Mesenchymal stem cell (in vitro differentiated cells and primary cell): ENCODE measurements at regions not wholly inside any gene's neighbourhood (a gene's known extent, or its start where the extent isn't known, plus 50 kb on each side); places are given as distances from the start of the nearest gene placed in this dataset.

ENCODE experiments used
- DNase-seq: peaks from one replicate; pipeline ENCODE4 v3.0.0-alpha.2; 2013
- H2AFZ ChIP-seq: one replicate; pipeline ENCODE4 v1.6.1; 2013; ENCODE audit warnings: low read depth, mild to moderate bottlenecking, control low read depth, inconsistent platforms, low read length, moderate library complexity
- H2AK5ac ChIP-seq: 2 replicates; pipeline ENCODE4 v1.6.1; 2013; ENCODE audit warnings: low read length, moderate library complexity, mild to moderate bottlenecking, inconsistent platforms; ENCODE audit not compliant: severe bottlenecking
- H2BK120ac ChIP-seq: one replicate; pipeline ENCODE4 v1.6.1; 2013; ENCODE audit warnings: low read depth, mild to moderate bottlenecking, inconsistent platforms, low read length, moderate library complexity
- H2BK12ac ChIP-seq, 2 experiments: one replicate each; pipeline ENCODE4 v1.6.1; 2013; ENCODE audit warnings: inconsistent platforms in 2 of 2, low read length in 2 of 2, mild to moderate bottlenecking in 2 of 2, moderate library complexity in 2 of 2, control low read depth in 1 of 2
- H2BK15ac ChIP-seq: one replicate; pipeline ENCODE4 v1.6.1; 2013; ENCODE audit warnings: mild to moderate bottlenecking, low read depth, inconsistent platforms; ENCODE audit not compliant: poor library complexity, severe bottlenecking
- H2BK5ac ChIP-seq: 2 replicates; pipeline ENCODE4 v1.6.1; 2013; ENCODE audit warnings: low read depth, mild to moderate bottlenecking, low read length, control low read depth, inconsistent platforms; ENCODE audit not compliant: poor library complexity, severe bottlenecking
- H3K14ac ChIP-seq, 2 experiments: one replicate each; pipeline ENCODE4 v1.6.1; 2013; ENCODE audit warnings: inconsistent platforms in 2 of 2, low read length in 2 of 2, control low read depth in 1 of 2, mild to moderate bottlenecking in 1 of 2, moderate library complexity in 1 of 2
- H3K18ac ChIP-seq, 2 experiments: one replicate each; pipeline ENCODE4 v1.6.1; 2013; ENCODE audit warnings: inconsistent platforms in 2 of 2, low read length in 2 of 2, control low read depth in 1 of 2, low read depth in 1 of 2, mild to moderate bottlenecking in 1 of 2
- H3K23ac ChIP-seq, 2 experiments: one replicate each; pipeline ENCODE4 v1.6.1; 2013; ENCODE audit warnings: inconsistent platforms in 2 of 2, low read length in 2 of 2, mild to moderate bottlenecking in 2 of 2, moderate library complexity in 2 of 2, control low read depth in 1 of 2
- H3K27ac ChIP-seq: 2 replicates; pipeline ENCODE4 v1.5.1; 2013; ENCODE audit warnings: mild to moderate bottlenecking, moderate library complexity, low read length, control low read depth, inconsistent platforms; ENCODE audit not compliant: poor library complexity, severe bottlenecking
- H3K27me3 ChIP-seq, 2 experiments: 2 replicates each; pipeline versions ENCODE4 v1.6.1 to v1.7.0; 2013; ENCODE audit warnings: low read length in 2 of 2, mild to moderate bottlenecking in 2 of 2, moderate library complexity in 2 of 2, control low read depth in 1 of 2, inconsistent platforms in 1 of 2; ENCODE audit not compliant: control insufficient read depth in 1 of 2, insufficient read depth in 1 of 2
- H3K36me3 ChIP-seq, 2 experiments: 2 replicates each; pipeline versions ENCODE4 v1.6.1 to v1.7.0; 2013; ENCODE audit warnings: low read length in 2 of 2, control low read depth in 1 of 2, inconsistent platforms in 1 of 2, low read depth in 1 of 2, mild to moderate bottlenecking in 1 of 2; ENCODE audit not compliant: insufficient read depth in 2 of 2, control insufficient read depth in 1 of 2
- H3K4ac ChIP-seq, 2 experiments: one replicate each; pipeline ENCODE4 v1.6.1; 2013; ENCODE audit warnings: inconsistent platforms in 2 of 2, low read length in 2 of 2, mild to moderate bottlenecking in 2 of 2, moderate library complexity in 2 of 2, control low read depth in 1 of 2, low read depth in 1 of 2
- H3K4me1 ChIP-seq: 2 replicates; pipeline ENCODE4 v1.6.1; 2013; ENCODE audit warnings: low read depth, low read length, control low read depth; ENCODE audit not compliant: control insufficient read depth, insufficient read depth
- H3K4me2 ChIP-seq: 2 replicates; pipeline ENCODE4 v1.6.1; 2013; ENCODE audit warnings: low read length, mild to moderate bottlenecking, inconsistent platforms; ENCODE audit not compliant: poor library complexity, severe bottlenecking
- H3K4me3 ChIP-seq, 2 experiments: 2 replicates each; pipeline versions ENCODE4 v1.5.1 to v1.7.0; 2013; ENCODE audit warnings: low read length in 2 of 2, mild to moderate bottlenecking in 2 of 2, control low read depth in 1 of 2, low read depth in 1 of 2; ENCODE audit not compliant: insufficient read depth in 1 of 2
- H3K79me1 ChIP-seq: replicated peaks from 2 replicates; pipeline ENCODE4 v1.6.1; 2013; ENCODE audit warnings: mild to moderate bottlenecking, control low read depth, low read length, inconsistent platforms; ENCODE audit not compliant: poor library complexity, severe bottlenecking
- H3K9ac ChIP-seq: 2 replicates; pipeline ENCODE4 v1.7.0; 2013; ENCODE audit warnings: mild to moderate bottlenecking, low read length, moderate library complexity
- H3K9me3 ChIP-seq: 2 replicates; pipeline ENCODE4 v1.7.0; 2013; ENCODE audit warnings: mild to moderate bottlenecking, low read length; ENCODE audit not compliant: control insufficient read depth
- H4K8ac ChIP-seq: one replicate; pipeline ENCODE4 v1.6.1; 2013; ENCODE audit warnings: inconsistent platforms, mild to moderate bottlenecking, low read length, moderate library complexity
- H4K91ac ChIP-seq: one replicate; pipeline ENCODE4 v1.6.1; 2013; ENCODE audit warnings: mild to moderate bottlenecking, low read length, inconsistent platforms
- WGBS: methylation state at CpG from one replicate; pipeline ENCODE4 v1.1.7; 2013; ENCODE audit warnings: mixed read lengths; 5-methylcytosine and 5-hydroxymethylcytosine counted together

- Histone ChIP-seq H3K14ac (no peak overlapping the region), H2AFZ (no peak overlapping the region), H2BK120ac (no peak overlapping the region), H4K8ac (no peak overlapping the region), H3K79me1 (no peaks in the 10 kb centered on the region), H2BK5ac (no peak overlapping the region), H3K18ac (no peak overlapping the region), H3K4me3 (no peak overlapping the region), H3K4ac (no peak overlapping the region), H3K4me2 (no peak overlapping the region), H3K9ac (no peak overlapping the region), H2BK12ac (no peak overlapping the region), H3K27me3 (peaks cover 0 to 2% of the 10 kb centered on the region in 2 experiments), H2AK5ac (no peak overlapping the region), H3K4me1 (peaks cover 5% of the 10 kb centered on the region), H3K23ac (no peak overlapping the region), H2BK15ac (no peak overlapping the region), H4K91ac (no peak overlapping the region), H3K27ac (no peak overlapping the region), H3K36me3 (no peaks in the 10 kb centered on the region), H3K9me3 (no peaks in the 10 kb centered on the region)
- no peak for DNase-seq
- 91% methylated on average over 4 of the region's 4 CpGs for WGBS
Measured at GRCh38 chr7:142593106-142593505, 156.2 kb upstream of the PRSS1 start.

GRCh38 chr7:142592664-142593063 lies 156.6 kb upstream of the PRSS1 start:
- WGBS = 84% methylated on average over 3 of the region's 3 CpGs
- peaks cover 0 to 2% of the 10 kb centered on the region in 2 experiments for H3K27me3 ChIP-seq

GRCh38 chr7:142592231-142592630 lies 157.0 kb upstream of the PRSS1 start:
- Histone ChIP-seq H3K4me1 (no peaks in the 10 kb centered on the region), H3K14ac (no peak overlapping the region), H4K91ac (no peak overlapping the region), H2AFZ (no peak overlapping the region), H2BK5ac (no peak overlapping the region), H3K18ac (no peak overlapping the region), H3K79me1 (no peaks in the 10 kb centered on the region), H3K4ac (no peak overlapping the region), H2AK5ac (no peak overlapping the region), H3K36me3 (no peaks in the 10 kb centered on the region), H3K9me3 (no peaks in the 10 kb centered on the region), H3K23ac (no peak overlapping the region), H2BK15ac (no peak overlapping the region), H3K27me3 (peaks cover 0 to 2% of the 10 kb centered on the region in 2 experiments), H2BK120ac (no peak overlapping the region), H3K27ac (no peak overlapping the region), H3K9ac (no peak overlapping the region), H4K8ac (no peak overlapping the region), H3K4me3 (no peak overlapping the region), H3K4me2 (no peak overlapping the region), H2BK12ac (no peak overlapping the region)
- DNase-seq = no peak
- WGBS = 100% methylated on average over 1 of the region's 2 CpGs

More at GRCh38 chr7:142592664-142593063, 156.6 kb upstream of the PRSS1 start:
- no peak for DNase-seq
- Histone ChIP-seq H3K14ac (no peak overlapping the region), H4K91ac (no peak overlapping the region), H3K9me3 (no peaks in the 10 kb centered on the region), H3K23ac (no peak overlapping the region), H3K9ac (no peak overlapping the region), H3K4ac (no peak overlapping the region), H2AFZ (no peak overlapping the region), H3K36me3 (no peaks in the 10 kb centered on the region), H3K4me3 (no peak overlapping the region), H4K8ac (no peak overlapping the region), H2BK120ac (no peak overlapping the region), H3K27ac (no peak overlapping the region), H2BK5ac (no peak overlapping the region), H3K4me2 (no peak overlapping the region), H3K4me1 (peaks cover 2% of the 10 kb centered on the region), H2BK12ac (no peak overlapping the region), H3K18ac (no peak overlapping the region), H2AK5ac (no peak overlapping the region), H3K79me1 (no peaks in the 10 kb centered on the region), H2BK15ac (no peak overlapping the region)

GRCh38 chr7:142590830-142591457 lies 158.3 kb upstream of the PRSS1 start:
- H3K9me3 ChIP-seq = no peaks in the 10 kb centered on the region
- WGBS = 84% methylated on average over 2 of the region's 2 CpGs
- H3K14ac ChIP-seq = no peak overlapping the region
- no peak overlapping the region for H3K18ac ChIP-seq
- H3K36me3 ChIP-seq = no peaks in the 10 kb centered on the region
- H3K4me2 ChIP-seq = no peak overlapping the region
- H4K8ac ChIP-seq = no peak overlapping the region
- no peak overlapping the region for H4K91ac ChIP-seq
- no peaks in the 10 kb centered on the region for H3K79me1 ChIP-seq
- no peak overlapping the region for H3K27ac ChIP-seq
- no peak overlapping the region for H3K23ac ChIP-seq
- no peak overlapping the region for H3K4me3 ChIP-seq
- H2AK5ac ChIP-seq = no peak overlapping the region
- no peak overlapping the region for H3K9ac ChIP-seq
- H2AFZ ChIP-seq = no peak overlapping the region
- H3K4me1 ChIP-seq = no peaks in the 10 kb centered on the region
- H3K4ac ChIP-seq = no peak overlapping the region
- H2BK15ac ChIP-seq = no peak overlapping the region
- no peak overlapping the region for H2BK12ac ChIP-seq
- no peak for DNase-seq
- H2BK5ac ChIP-seq = no peak overlapping the region
- H2BK120ac ChIP-seq = no peak overlapping the region
- peaks cover 0 to under 1% of the 10 kb centered on the region in 2 experiments for H3K27me3 ChIP-seq
